MV-4-11 (cell line): ENCODE measurements at regions not wholly inside any gene's neighbourhood (a gene's known extent, or its start where the extent isn't known, plus 50 kb on each side); places are given as distances from the start of the nearest gene placed in this dataset.
"Not testable (repeated sequence)": the region's sequence is repeated elsewhere in the genome, so short reads cannot be mapped to it uniquely, and the experiment has no call there.

Experiments
- DNase-seq: peaks from one replicate; lab custom pipeline; 2025; lab: John Stamatoyannopoulos, UW

- DNase-seq, result not testable (repeated sequence)
These were observed 144.1 kb downstream of the AKR1D1 start for GRCh38 chr7:138220321-138220720.

GRCh38 chr7:138221388-138221787 lies 145.1 kb downstream of the AKR1D1 start:
- DNase-seq, result not testable (repeated sequence)

GRCh38 chr7:138223402-138223879 lies 147.2 kb downstream of the AKR1D1 start:
- DNase-seq, result no peak

GRCh38 chr7:138226001-138226476 lies 149.8 kb downstream of the AKR1D1 start:
- no peak for DNase-seq

- DNase-seq, result no peak
These were observed 150.6 kb downstream of the AKR1D1 start for GRCh38 chr7:138226745-138227279.

- no peak for DNase-seq
These were observed 151.9 kb downstream of the AKR1D1 start for GRCh38 chr7:138228119-138228518.

- no peak for DNase-seq
These were observed 152.5 kb downstream of the AKR1D1 start for GRCh38 chr7:138228769-138229168.

GRCh38 chr7:138233189-138233588 lies 156.9 kb downstream of the AKR1D1 start:
- no peak for DNase-seq

GRCh38 chr7:138235207-138235606 lies 158.9 kb downstream of the AKR1D1 start:
- no peak for DNase-seq

- DNase-seq, result peak; percentile 20
These were observed 161.7 kb downstream of the AKR1D1 start for GRCh38 chr7:138237995-138238394.

- DNase-seq, result peak; percentile 70
These were observed 162.7 kb downstream of the AKR1D1 start for GRCh38 chr7:138238734-138239659.

GRCh38 chr7:138243430-138243829 lies 167.2 kb downstream of the AKR1D1 start:
- DNase-seq, result no peak

GRCh38 chr7:138243836-138244235 lies 167.6 kb downstream of the AKR1D1 start:
- no peak for DNase-seq

GRCh38 chr7:138244606-138245005 lies 168.3 kb downstream of the AKR1D1 start:
- DNase-seq, result no peak

- DNase-seq, result no peak
These were observed 169.0 kb downstream of the AKR1D1 start for GRCh38 chr7:138245216-138245615.

- peak; percentile 75 for DNase-seq
These were observed 169.4 kb downstream of the AKR1D1 start for GRCh38 chr7:138245682-138246081.

GRCh38 chr7:138246428-138246827 lies 170.2 kb downstream of the AKR1D1 start:
- no peak for DNase-seq

- no peak for DNase-seq
These were observed 170.8 kb downstream of the AKR1D1 start for GRCh38 chr7:138247081-138247480.

- DNase-seq, result no peak
These were observed 171.5 kb downstream of the AKR1D1 start for GRCh38 chr7:138247568-138248333.

GRCh38 chr7:138248609-138249008 lies 172.3 kb downstream of the AKR1D1 start:
- peak; percentile 13 for DNase-seq

- no peak for DNase-seq
These were observed 173.7 kb downstream of the AKR1D1 start for GRCh38 chr7:138249975-138250374.

- DNase-seq, result not testable (repeated sequence)
These were observed 176.4 kb downstream of the AKR1D1 start for GRCh38 chr7:138252666-138253065.
